Urinary bladder (tissue), 3 donors: ENCODE measurements at regions not wholly inside any gene's neighbourhood (a gene's known extent, or its start where the extent isn't known, plus 50 kb on each side); places are given as distances from the start of the nearest gene placed in this dataset.
"Not testable (repeated sequence)": the region's sequence is repeated elsewhere in the genome, so short reads cannot be mapped to it uniquely, and the experiment has no call there.

Source experiments
- DNase-seq: peaks from one replicate; pipeline ENCODE4 v3.0.0-alpha.2; 2015; ENCODE audit errors: extremely low spot score
- H3K27ac ChIP-seq: one replicate; pipeline ENCODE4 v1.5.1; 2013; ENCODE audit warnings: low read depth, mild to moderate bottlenecking, moderate library complexity
- H3K36me3 ChIP-seq: one replicate; pipeline ENCODE4 v1.6.1; 2013; ENCODE audit warnings: mild to moderate bottlenecking, moderate library complexity; ENCODE audit not compliant: insufficient read depth
- H3K4me1 ChIP-seq: one replicate; pipeline ENCODE4 v1.6.1; 2013; ENCODE audit warnings: mild to moderate bottlenecking, moderate library complexity; ENCODE audit not compliant: insufficient read depth
- H3K4me3 ChIP-seq: one replicate; pipeline ENCODE4 v1.5.1; 2013; ENCODE audit warnings: low read depth, low read length
- whole genome bisulfite sequencing: extraction: QIAGEN DNeasy Blood & Tissue Kit; methylation state at CpG from one replicate; pipeline ENCODE4 v1.1.7; 2013; 5-methylcytosine and 5-hydroxymethylcytosine counted together
- donor health status: healthy with polysubstance abuse.
- donor health status: healthy.

DNA sequence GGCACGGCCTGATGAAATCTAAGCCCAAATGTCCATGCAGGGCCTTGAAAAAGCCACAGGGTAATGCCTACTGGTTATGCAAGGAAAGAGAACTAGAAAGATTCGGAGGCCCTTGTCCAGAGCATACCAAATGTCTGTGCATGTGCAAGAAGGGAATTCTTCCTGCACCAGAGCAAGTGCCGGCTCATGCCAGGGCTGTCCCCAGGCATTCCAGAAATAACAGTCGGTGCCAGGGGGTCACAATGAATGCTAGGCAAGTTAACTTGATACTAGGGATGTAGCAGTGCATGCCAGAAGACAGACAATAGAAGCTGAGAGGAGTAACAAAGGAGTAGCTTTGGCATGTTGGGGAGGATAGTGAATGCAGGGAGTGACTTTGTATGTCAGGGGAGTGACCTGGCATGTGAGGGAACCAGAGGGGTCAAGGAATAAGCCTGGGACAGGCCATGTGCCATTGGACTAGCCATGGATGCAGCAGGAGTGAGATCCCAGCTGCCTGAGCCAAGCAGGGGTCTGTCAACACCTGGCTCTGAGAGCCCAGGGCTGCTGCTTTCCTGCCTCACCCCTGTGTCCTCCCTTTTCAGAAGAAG is 119.5 kb upstream of the UNC5B start:
- H3K36me3 ChIP-seq = no peaks in the 10 kb centered on the region
- H3K4me3 ChIP-seq = no peak overlapping the region
- H3K4me1 ChIP-seq = no peaks in the 10 kb centered on the region
- 62% methylated on average over 4 of the region's 4 CpGs for WGBS
- H3K27ac ChIP-seq = no peak overlapping the region
- no peak for DNase-seq

DNA sequence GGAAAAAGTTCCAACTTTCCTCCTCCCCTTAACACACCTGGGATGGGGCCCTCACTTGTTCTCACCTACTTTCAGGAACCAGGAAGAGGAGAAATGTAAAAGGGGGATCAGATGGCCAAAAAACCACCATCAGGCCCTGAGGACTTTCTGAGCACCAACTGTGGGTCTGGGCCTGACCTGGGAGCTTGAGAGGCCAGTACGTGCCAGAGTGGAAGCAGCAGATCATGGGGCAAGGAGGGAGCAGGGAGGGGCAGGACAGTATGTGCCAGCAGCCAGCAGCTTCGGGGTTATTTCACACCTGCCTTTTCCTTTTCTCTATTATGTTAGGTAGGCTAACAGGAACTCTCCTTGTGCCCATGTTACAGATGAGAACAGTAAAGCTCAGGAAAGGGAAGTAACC is 118.8 kb upstream of the UNC5B start:
- Histone ChIP-seq H3K4me1 (no peaks in the 10 kb centered on the region), H3K36me3 (no peaks in the 10 kb centered on the region), H3K27ac (no peak overlapping the region), H3K4me3 (no peak overlapping the region)
- DNase-seq = no peak
- 87% methylated on average over 2 of the region's 2 CpGs for WGBS

DNA sequence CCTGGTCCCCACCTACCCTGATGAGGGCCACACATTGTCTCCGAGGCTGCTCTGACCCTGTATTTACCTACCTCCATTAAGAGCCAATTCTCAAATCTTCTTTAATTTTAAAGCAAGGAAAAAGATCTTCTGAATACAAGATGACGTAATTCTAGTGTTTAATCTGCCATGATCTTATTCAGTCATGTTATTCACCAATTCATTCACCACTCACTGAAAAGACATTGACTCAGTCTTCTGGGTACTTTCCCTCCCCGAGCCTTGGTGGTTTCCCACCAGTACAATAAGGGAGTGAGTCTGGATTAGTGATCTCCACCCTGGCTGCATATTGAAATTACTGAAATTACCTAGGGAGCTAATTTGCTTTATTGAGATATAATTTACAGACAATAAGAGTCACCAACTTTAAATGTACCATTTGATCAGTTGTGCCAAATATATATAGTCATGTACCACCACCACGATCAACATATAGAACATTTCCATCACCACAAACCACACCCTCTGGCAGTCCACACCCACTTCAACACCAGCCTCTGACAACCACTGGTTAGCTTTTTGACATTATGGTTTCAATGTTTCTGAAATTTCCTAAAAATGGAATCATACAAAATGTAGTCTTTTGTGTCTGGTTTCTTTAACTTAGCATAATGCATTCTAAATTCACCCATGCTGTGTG is 117.5 kb upstream of the UNC5B start:
- WGBS = 70% methylated on average over 4 of the region's 4 CpGs
- Histone ChIP-seq H3K36me3 (no peaks in the 10 kb centered on the region), H3K4me3 (no peak overlapping the region), H3K27ac (no peak overlapping the region), H3K4me1 (no peaks in the 10 kb centered on the region)
- DNase-seq = no peak

DNA sequence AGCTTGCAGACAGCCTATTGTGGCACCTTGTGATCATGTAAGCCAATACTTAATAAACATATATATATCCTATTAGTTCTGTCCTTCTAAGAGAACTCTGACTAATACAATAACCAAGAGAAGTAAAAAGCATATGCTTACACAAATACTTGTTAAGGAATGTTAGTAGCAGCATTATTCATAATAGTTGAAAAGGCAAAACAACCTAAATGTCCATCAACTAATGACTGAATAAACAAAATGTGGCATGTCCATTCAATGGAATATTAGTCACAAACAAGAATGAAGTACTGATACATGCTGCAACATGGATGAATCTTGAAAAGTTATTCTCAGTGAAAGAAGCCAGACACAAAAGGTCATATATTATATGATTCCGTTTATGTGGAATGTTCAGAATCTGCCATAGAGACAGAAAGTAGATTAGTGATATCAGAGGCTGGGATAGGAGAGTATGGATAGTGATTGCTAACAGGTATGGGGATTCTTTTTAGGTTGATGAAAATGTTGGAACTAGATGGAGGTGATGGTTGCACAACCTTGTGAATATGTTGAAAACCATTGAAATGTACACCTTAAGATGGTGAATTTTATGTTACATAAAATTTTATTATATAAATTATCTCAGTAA is 112.5 kb upstream of the UNC5B start:
- DNase-seq = no peak
- Histone ChIP-seq H3K4me3 (no peak overlapping the region), H3K27ac (no peak overlapping the region), H3K4me1 (no peaks in the 10 kb centered on the region), H3K36me3 (no peaks in the 10 kb centered on the region)
- 48% methylated on average over 1 of the region's 1 CpG for WGBS

DNA sequence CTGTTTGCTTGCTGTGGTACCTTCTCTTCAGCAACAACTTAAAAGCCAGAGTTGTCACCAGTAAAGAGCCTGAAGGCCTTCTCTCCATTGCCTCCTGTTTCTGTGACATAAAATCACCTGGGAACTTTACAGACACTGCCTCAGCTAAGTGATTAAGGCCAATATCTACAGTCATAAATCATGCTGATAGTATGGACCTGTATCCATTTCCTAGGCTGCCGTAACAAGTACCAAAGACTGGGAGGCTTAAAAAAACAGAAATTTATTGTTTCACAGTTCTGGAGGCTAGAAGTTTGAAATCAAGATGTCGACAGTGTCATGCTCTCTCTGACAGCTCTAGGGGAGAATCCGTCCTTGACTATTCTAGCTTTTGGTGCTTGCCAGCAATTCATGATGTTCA is 108.4 kb upstream of the UNC5B start:
- no peak for DNase-seq
- Histone ChIP-seq H3K4me1 (no peaks in the 10 kb centered on the region), H3K4me3 (no peak overlapping the region), H3K27ac (no peak overlapping the region), H3K36me3 (no peaks in the 10 kb centered on the region)
- 81% methylated on average over 3 of the region's 3 CpGs for WGBS

DNA sequence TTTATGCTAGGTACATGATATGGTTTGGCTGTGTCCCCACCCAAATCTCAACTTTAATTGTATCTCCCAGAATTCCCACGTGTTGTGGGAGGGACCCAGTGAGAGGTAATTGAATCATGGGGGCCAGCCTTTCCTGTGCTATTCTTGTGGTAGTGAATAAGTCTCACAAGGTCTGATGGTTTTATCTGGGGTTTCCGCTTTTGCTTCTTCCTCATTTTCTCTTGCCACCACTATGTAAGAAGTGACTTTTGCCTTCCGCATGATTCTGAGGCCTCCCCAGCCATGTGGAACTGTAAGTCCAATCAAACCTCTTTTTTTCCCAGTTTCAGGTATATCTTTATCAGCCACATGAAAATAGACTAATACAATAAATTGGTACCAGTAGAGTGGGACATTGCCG is 106.2 kb upstream of the UNC5B start:
- H3K27ac ChIP-seq, H3K4me3 ChIP-seq, H3K4me1 ChIP-seq, H3K36me3 ChIP-seq, DNase-seq: not testable (repeated sequence)
- WGBS = 79% methylated on average over 4 of the region's 4 CpGs

DNA sequence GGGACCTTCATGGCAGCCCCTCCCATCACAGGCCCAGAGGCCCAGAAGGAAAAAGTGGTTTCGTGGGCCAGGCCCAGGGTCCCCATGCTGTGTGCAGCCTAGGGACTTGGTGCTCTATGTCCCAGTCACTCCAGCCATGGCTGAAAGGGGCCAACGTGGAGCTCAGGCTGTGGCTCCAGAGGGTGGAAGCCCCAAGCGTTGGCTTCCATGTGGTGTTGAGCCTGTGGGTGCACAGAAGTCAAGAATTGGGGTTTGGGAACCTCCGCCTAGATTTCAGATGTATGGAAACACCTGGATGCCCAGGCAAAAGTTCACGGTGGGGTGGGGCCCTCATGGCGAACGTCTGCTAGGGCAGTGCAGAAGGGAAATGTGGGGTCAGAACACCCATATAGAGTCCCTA is 105.3 kb upstream of the UNC5B start:
- DNase-seq, H3K36me3 ChIP-seq, H3K27ac ChIP-seq, H3K4me1 ChIP-seq, H3K4me3 ChIP-seq: not testable (repeated sequence)
- WGBS = 88% methylated on average over 7 of the region's 7 CpGs

DNA sequence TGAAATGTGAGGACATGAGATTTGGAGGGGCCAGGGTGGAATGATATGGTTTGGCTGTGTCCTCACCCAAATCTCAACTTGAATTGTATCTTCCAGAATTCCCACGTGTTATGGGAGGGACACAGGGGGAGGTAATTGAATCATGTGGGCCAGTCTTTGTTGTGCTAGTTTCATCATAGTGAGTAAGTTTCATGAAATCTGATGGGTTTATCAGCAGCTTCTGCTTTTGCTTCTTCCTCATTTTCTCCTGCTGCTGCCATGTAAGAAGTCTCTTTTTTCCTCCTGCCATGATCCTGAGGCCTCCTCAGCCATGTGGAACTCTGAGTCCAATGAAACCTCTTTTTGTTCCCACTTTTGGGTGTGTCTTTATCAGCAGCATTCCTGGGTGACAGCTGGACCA is 104.3 kb upstream of the UNC5B start:
- not testable (repeated sequence) for H3K4me3 ChIP-seq, H3K27ac ChIP-seq, H3K4me1 ChIP-seq, DNase-seq, H3K36me3 ChIP-seq
- WGBS = 77% methylated on average over 1 of the region's 1 CpG

DNA sequence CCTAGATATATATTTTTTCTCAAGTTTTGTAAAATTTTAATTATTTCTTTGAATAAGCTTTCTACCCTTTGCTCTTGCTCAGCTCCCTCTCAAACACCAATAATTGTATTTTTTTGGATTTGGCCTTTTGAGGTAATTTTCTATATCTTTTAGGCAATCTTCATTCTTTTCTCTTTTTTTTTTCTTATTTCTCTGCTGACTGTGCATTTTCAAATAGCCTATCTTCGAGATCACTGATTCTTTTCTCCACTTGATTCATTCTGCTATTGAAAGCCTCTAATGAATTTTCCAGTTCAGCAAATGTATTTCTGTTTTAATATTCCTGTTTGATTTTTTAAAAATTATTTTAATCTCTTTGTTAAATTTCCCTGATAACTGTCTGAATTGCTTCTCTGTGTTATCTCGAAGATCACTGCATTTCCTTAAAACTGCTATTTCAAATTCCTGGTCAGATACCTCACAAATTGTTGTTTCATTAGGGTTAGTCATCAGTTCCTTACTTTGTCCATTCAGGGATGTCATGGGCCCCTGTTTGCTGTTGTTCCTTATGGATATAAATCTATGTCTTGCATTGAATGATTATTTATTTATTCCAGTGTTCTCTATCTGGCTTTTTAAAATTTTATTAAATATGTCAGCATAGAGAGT is 100.1 kb upstream of the UNC5B start:
- no peak for DNase-seq
- Histone ChIP-seq H3K27ac (no peak overlapping the region), H3K4me1 (no peaks in the 10 kb centered on the region), H3K4me3 (no peak overlapping the region), H3K36me3 (no peaks in the 10 kb centered on the region)
- 72% methylated on average over 2 of the region's 2 CpGs for WGBS

DNA sequence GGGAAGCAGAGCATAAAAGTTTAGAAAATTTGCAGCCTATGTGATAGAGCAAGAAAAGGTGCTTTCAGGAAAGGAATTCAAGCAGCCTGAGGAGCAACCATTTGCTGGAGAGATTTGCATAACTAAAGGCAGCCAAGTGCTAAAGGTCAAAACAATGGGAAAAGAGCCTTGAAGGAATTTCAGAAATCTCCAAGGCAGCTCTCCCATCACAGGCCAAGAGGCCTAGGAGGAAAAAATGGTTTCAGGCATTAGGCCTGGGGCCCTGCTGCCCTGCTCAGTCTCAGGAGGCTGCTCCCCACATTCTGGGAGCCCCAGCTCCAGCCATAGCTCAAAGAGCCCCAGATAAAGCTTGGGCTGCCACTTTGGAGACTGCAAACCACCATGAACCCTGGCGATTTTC is 95.9 kb upstream of the UNC5B start:
- no peaks in the 10 kb centered on the region for H3K36me3 ChIP-seq
- no peaks in the 10 kb centered on the region for H3K4me1 ChIP-seq
- H3K4me3 ChIP-seq = no peak overlapping the region
- DNase-seq = no peak
- 82% methylated on average over 1 of the region's 1 CpG for WGBS
- no peak overlapping the region for H3K27ac ChIP-seq

DNA sequence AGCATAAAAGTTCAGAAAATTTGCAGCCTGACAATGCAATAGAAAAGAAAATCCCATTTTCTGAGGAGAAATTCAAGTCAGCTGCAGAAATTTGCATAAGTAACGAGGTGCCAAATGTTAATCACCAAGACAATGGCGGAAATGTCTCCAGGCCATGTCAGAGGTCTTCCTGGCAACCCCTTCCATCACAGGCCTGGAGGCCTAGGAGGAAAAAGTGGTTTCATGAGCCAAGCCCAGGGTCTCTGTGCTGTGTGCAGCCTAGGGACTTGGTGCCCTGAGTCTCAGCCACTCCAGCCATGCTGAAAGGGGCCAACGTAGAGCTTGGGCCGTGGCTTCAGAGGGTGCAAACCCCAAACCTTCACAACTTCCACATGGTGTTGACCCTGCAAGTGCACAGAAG is 94.8 kb upstream of the UNC5B start:
- H3K4me1 ChIP-seq, DNase-seq, H3K4me3 ChIP-seq, H3K27ac ChIP-seq, H3K36me3 ChIP-seq: not testable (repeated sequence)
- 68% methylated on average over 4 of the region's 4 CpGs for WGBS

DNA sequence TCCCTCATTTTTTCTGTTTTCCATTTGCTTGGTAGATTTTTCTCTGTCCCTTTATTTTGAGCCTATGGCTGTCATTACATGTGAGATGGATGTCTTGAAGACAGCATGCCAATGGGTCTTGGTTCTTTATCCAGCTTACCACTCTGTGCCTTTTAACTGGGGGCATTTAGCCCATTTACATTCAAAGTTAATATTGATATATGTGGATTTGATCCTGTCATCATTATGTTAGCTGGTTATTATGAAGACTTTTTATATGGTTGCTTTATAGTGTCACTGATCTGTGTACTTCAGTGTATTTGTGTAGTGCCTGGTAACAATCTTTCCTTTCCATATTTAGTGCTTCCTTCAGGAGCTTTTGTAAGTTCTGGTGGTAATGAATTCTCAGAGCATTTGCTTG is 89.3 kb upstream of the UNC5B start:
- Histone ChIP-seq H3K36me3 (no peaks in the 10 kb centered on the region), H3K4me1 (no peaks in the 10 kb centered on the region), H3K4me3 (no peak overlapping the region), H3K27ac (no peak overlapping the region)
- DNase-seq = no peak

DNA sequence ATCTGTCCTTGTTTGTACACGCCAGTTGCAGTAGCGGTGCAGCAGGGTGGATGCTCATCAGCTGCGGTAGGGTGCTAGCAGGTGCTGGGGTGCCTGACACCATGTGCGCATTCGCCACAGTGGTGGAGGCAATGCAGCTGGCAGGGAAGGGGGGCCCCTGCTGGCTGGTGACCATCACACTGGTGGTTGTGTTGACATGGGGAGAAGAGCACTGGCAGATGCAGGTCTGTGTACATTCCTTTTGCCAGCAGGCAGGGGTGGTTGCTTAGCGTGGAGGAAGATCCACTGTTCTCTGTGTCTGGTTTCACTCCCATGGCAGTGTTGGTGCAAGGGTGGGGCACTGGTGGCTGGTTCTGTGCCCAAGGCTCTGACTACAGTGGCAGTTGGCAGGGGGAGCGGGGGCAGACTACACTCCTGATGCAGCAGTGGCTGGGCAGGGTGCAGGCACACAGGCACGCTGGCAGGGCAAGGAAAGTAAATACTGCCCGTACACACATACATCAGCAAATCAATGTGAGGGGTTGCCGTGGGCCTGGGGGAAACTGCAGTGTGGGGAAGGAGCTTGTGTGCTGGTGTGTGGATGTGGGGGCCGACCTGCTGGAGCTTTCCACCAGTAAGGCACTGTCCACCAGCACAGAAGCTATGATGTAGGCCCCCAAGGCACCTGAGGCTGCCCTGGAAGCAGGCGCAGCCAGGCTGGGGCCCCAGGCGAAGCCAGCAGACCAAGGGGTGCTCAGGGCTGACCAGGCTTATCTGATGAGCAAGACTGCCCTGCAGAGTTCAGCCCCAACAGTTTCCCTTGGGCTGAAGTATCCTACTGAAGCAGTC is 87.2 kb upstream of the UNC5B start:
- no peak overlapping the region for H3K27ac ChIP-seq
- H3K36me3 ChIP-seq = no peaks in the 10 kb centered on the region
- WGBS = 88% methylated on average over 13 of the region's 13 CpGs
- no peak for DNase-seq
- no peaks in the 10 kb centered on the region for H3K4me1 ChIP-seq
- no peak overlapping the region for H3K4me3 ChIP-seq
